GM21515 (cell line): ENCODE measurements at regions not wholly inside any gene's neighbourhood (a gene's known extent, or its start where the extent isn't known, plus 50 kb on each side); places are given as distances from the start of the nearest gene placed in this dataset.

ENCODE experiments used
- ATAC-seq: cut with Tn5 transposase; IDR thresholded peaks from one replicate; pipeline ENCODE4 v1.9.1; 2021; ENCODE audit not compliant: unreplicated experiment

GRCh38 chr1:217373761-217374701 is 256.9 kb downstream of the GPATCH2 start:
- no peak for ATAC-seq

DNA sequence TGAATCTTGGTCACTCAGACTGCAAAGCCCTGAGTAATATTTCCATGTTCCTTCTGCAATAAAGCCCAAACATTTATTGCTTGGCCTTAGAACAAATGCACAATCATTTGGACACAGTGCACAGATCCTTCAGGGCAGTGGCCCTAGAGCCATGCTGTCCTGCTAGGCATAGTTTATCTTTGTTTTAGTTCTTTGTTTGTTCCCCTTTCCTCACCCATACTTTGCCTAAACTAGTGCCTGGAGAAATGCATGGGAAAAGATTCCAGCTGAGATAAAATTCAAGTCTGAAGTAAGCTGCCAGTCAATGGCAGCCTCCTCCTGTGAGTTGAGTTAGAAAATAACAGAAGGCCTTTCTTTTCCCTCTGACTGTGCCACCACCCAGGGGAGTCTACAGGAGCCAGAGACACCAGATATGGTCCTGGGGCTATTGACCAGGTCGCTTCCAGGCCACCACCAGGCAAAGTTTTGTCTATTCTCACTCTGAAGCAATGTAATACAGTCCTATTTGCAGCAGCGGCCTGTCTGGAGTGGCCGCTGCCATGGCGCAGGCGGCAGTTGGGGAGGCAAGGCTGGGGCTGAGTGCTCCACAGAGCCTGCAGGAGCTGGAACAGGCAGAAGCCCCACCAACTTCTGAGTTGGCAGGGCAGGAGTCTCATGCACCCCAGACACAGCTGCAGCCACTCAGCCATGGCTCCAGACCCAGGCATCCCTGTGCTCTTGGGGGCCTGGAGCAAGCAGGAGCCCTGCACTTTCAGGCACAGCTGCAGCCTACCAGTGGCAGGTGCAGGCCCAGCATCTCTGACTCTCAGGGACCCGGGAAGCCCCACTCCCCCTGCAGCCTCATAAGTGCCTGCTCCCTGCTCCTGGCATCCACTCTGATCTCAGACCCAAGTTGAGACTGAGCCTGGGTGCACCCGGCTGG is 258.6 kb downstream of the GPATCH2 start:
- no peak for ATAC-seq

GRCh38 chr1:217370757-217371156 is 260.1 kb downstream of the GPATCH2 start:
- ATAC-seq: no peak

- peak; percentile 3 for ATAC-seq
Observed at GRCh38 chr1:217369996-217370551, 260.8 kb downstream of the GPATCH2 start.

- ATAC-seq: peak; percentile 92
Observed at GRCh38 chr1:217369271-217369981, 261.5 kb downstream of the GPATCH2 start.

GRCh38 chr1:217364220-217364619 is 266.7 kb downstream of the GPATCH2 start:
- no peak for ATAC-seq

DNA sequence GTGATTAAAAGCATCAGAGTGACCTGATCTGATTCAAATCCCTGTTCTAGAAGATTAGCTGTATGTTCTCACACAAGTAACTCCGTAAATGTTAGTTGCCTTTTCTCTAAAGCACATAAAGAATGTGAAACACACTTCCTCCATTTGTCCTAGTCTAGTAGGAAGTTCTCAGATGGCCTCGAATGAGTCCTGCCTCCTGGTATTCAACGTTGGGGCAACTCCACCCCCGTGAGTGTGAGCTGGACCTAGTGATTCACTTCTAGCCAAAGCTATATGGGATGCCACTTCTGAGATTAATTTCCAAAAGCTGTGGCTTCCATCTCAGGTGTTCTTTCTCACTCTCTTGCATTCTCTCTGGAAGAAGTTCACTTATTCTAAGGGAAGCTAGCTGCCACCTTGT is 267.6 kb downstream of the GPATCH2 start:
- no peak for ATAC-seq

- ATAC-seq: no peak
Observed at GRCh38 chr1:217360510-217360909, 270.4 kb downstream of the GPATCH2 start.

DNA sequence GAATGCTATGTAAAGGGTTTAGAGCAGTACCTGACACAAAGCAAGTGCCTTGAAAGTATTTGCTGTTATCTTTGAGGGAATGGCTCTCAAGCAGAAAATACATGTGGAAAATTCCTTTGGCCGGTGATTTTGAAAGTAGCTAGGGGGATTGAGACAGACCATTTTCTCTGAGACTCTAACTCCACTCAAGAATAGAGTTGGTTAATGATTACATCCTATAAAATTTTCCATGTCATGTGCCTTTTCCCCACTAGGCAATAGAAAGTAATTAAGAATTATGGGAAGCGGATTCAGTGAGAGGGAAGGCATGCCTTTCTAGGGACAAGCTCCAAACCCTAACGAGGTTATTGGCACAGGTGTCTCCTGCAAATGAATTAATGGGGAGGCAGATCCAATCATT is 276.0 kb downstream of the GPATCH2 start:
- no peak for ATAC-seq

- ATAC-seq: no peak
Observed at GRCh38 chr1:217348960-217349664, 281.8 kb downstream of the GPATCH2 start.

DNA sequence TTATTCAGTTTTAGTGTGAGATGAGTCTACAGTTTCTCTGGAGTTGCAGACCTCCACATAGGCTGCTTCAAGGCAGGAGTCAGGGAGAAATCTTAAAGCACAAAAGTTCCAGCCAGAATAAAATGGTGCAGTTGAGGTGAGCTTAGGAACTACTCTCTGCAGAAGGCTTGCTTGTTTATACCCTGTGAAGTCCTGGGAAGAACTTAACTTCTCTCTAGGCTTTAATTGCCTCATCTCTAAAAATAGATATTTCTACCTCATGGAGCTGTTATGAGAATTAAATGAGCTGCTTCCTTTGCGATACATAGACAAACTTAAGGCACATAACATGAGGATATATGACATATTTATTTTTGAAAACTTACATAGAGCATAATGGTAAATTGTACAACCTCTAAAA is 286.2 kb downstream of the GPATCH2 start:
- ATAC-seq: no peak

DNA sequence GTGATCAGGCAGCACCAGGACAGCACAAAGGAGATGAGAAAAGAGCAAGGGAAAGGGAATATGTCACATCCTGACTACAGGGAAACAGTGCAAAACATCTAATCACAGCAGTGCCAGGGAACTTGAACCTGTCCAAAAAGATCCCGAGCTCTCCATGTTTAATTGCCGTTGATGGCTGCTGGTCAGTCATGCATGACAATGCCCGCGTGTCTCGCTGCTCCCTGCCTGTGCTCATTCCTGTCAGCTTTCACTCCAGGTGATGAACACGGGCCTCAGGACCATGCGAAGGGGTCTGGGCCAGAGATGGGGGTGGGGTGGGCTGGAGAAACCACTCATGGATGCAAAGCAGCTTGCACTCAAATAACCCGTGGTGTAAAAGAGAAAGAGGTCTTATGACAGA is 287.0 kb downstream of the GPATCH2 start:
- ATAC-seq: no peak

- ATAC-seq: no peak
Observed at GRCh38 chr1:217342105-217342504, 288.8 kb downstream of the GPATCH2 start.

GRCh38 chr1:217336724-217337123 is 294.2 kb downstream of the GPATCH2 start:
- no peak for ATAC-seq

GRCh38 chr1:217333939-217334338 is 297.0 kb downstream of the GPATCH2 start:
- ATAC-seq: peak; percentile 75

DNA sequence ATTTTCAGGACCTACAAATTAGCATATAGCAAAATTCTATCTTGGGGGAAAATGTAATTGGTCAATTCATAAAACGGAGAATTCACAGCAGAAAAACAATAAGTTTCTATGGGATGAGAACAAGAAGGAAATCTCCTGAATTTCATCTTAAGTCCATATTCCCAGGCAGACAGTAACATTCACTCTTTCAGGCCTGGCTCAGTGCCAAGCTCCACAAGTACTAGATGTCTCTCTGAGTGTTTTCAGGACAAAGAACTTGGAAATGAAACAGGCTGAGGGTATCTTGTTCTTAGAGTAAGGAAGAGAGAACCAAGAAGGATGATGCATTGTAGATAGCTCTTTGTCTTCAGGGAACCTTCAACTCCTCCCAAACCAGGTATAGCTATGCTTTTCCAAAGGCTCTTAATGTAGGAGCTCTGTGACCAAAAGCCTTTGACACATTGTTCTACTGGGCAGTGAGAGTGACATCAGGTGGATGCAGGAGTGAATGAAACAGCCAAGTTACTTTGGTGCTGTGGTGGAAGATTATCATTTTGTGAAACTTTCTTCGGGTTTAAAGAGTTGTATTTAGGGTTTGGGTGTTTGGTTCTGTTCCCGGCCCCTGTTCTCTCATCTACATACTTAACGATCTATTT is 298.3 kb downstream of the GPATCH2 start:
- no peak for ATAC-seq

- no peak for ATAC-seq
Observed at GRCh38 chr1:217331698-217332097, 299.2 kb downstream of the GPATCH2 start.

DNA sequence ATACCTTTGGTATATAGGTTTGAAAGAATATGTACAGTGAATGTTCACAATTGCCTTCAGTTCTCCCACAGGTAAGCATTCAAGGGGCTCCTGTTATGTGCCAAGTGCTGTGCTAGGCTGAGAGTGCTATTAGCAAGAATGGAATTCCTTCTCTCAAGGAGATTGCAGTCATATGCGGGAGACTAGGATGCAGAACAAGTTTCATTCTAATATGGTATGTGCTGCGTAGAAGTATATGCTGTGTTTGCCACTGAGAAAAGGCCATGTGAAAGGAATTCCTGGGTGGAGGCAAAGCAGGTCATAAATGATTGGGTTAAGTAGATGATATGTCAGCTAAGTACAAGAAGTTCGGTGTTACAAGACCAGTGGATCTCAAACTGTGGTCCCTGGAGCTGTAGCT is 303.0 kb downstream of the GPATCH2 start:
- no peak for ATAC-seq

DNA sequence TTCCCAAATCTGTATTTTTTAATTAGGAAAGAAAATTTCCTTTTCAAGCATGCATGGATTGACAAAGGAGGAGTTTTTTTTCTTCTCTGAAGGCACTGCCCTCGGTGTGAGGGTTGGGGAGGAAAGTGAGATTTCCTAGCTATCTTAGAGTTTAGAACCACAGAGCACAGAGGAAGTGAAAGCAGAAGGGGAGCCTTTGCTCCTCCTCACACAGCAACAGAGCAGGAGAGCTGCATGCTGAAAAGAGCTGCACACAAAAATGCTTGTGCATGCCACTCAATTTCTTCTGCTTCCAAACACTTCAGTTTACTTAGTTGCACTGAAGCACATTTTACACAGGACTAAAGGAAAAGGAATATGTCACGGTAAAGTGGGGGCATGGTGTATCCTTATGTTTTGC is 308.1 kb downstream of the GPATCH2 start:
- peak; percentile 100 for ATAC-seq

GRCh38 chr1:217315346-217315745 is 315.5 kb downstream of the GPATCH2 start:
- ATAC-seq: no peak
